Neural cell (in vitro differentiated cells): ENCODE measurements at regions not wholly inside any gene's neighbourhood (a gene's known extent, or its start where the extent isn't known, plus 50 kb on each side); places are given as distances from the start of the nearest gene placed in this dataset.

ENCODE experiments used
- H2AFZ ChIP-seq: fragments of 200-600, 300-800 bp; sonication (generic), shearing (Covaris generic); 2 replicates; pipeline ENCODE4 v1.6.0; 2014; ENCODE audit warnings: low read depth, mild to moderate bottlenecking, antibody characterized with exemption, low read length, moderate library complexity
- H3F3A ChIP-seq: fragments of 200-600 bp; shearing (Covaris generic); 2 replicates; pipeline ENCODE4 v1.6.1; 2016; ENCODE audit warnings: mild to moderate bottlenecking, moderate library complexity, mixed read lengths, antibody characterized with exemption, low read length; ENCODE audit not compliant: insufficient read depth, poor library complexity, severe bottlenecking
- H3K27ac ChIP-seq: fragments of 200-600, 300-800 bp; sonication (generic), shearing (Covaris generic); 2 replicates; pipeline ENCODE4 v1.5.1; 2014; ENCODE audit warnings: mild to moderate bottlenecking, low read length, moderate library complexity
- H3K27me3 ChIP-seq: fragments of 300-800, 200-600 bp; sonication (generic), shearing (Covaris generic); 2 replicates; pipeline ENCODE4 v1.6.0; 2014; ENCODE audit warnings: mild to moderate bottlenecking, low read depth, low read length, moderate library complexity; ENCODE audit not compliant: insufficient read depth
- H3K36me3 ChIP-seq: fragments of 300-800, 200-600 bp; sonication (generic), shearing (Covaris generic); 2 replicates; pipeline ENCODE4 v1.5.1; 2014; ENCODE audit warnings: mild to moderate bottlenecking, antibody characterized with exemption, low read length, moderate library complexity; ENCODE audit not compliant: insufficient read depth
- H3K4me2 ChIP-seq: fragments of 300-800, 200-600 bp; sonication (generic), shearing (Covaris generic); 2 replicates; pipeline ENCODE4 v1.6.0; 2014; ENCODE audit warnings: mild to moderate bottlenecking, low read length
- H3K4me3 ChIP-seq: fragments of 300-800, 200-600 bp; sonication (generic), shearing (Covaris generic); 2 replicates; pipeline ENCODE4 v1.5.1; 2014; ENCODE audit warnings: mild to moderate bottlenecking, low read length, moderate library complexity
- H3K79me2 ChIP-seq: fragments of 200-600 bp; shearing (Covaris generic); replicated peaks from 2 replicates; pipeline ENCODE4 v1.6.0; 2014; ENCODE audit warnings: mild to moderate bottlenecking, low read length, moderate library complexity; ENCODE audit not compliant: insufficient read depth
- H3K9ac ChIP-seq: fragments of 300-800, 200-600 bp; sonication (generic), shearing (Covaris generic); 2 replicates; pipeline ENCODE4 v1.6.1; 2016; ENCODE audit warnings: mild to moderate bottlenecking, low read length, mixed read lengths
- H3K9me2 ChIP-seq: fragments of 200-600 bp; shearing (Covaris generic); 2 replicates; pipeline ENCODE4 v1.6.1; 2016; ENCODE audit warnings: mild to moderate bottlenecking, low read length, mixed read lengths; ENCODE audit not compliant: insufficient read depth
- H3K9me3 ChIP-seq: fragments of 200-600, 300-800 bp; sonication (generic), shearing (Covaris generic); 2 replicates; pipeline ENCODE4 v1.6.1; 2016; ENCODE audit warnings: mild to moderate bottlenecking, mixed run types, low read length, moderate library complexity, mixed read lengths
- H4K20me1 ChIP-seq: fragments of 200-600 bp; shearing (Covaris generic); 2 replicates; pipeline ENCODE4 v1.6.1; 2016; ENCODE audit warnings: mild to moderate bottlenecking, mixed run types; ENCODE audit not compliant: insufficient read depth
- EP300 ChIP-seq: fragments of 450-650 bp; conservative IDR thresholded peaks from 2 replicates; pipeline ENCODE4 v1.6.1; 2014; ENCODE audit warnings: antibody characterized with exemption, mild to moderate bottlenecking, moderate library complexity; ENCODE audit not compliant: poor library complexity, severe bottlenecking
- EZH2 ChIP-seq: fragments of 200-600, 300-800 bp; shearing (Covaris generic), sonication (generic); IDR thresholded peaks from 2 replicates; pipeline ENCODE4 v1.6.1; 2014; ENCODE audit warnings: antibody characterized with exemption, low read length, borderline replicate concordance, mild to moderate bottlenecking; ENCODE audit not compliant: insufficient read depth, poor library complexity, severe bottlenecking
- MXI1 ChIP-seq: fragments of 450-650 bp; conservative IDR thresholded peaks from 2 replicates; pipeline ENCODE4 v1.6.1; 2014; ENCODE audit warnings: antibody characterized with exemption, mild to moderate bottlenecking; ENCODE audit not compliant: poor library complexity, severe bottlenecking
- POLR2AphosphoS5 ChIP-seq: IDR thresholded peaks from 2 replicates; pipeline ENCODE4 v1.6.1; 2012
- RAD21 ChIP-seq: fragments of 450-650 bp; conservative IDR thresholded peaks from 2 replicates; pipeline ENCODE4 v1.6.1; 2014; ENCODE audit warnings: antibody characterized with exemption, mild to moderate bottlenecking, moderate library complexity
- REST ChIP-seq: IDR thresholded peaks from 2 replicates; pipeline ENCODE4 v1.6.1; 2012; ENCODE audit warnings: borderline replicate concordance
- SMC3 ChIP-seq: fragments of 450-650 bp; conservative IDR thresholded peaks from 2 replicates; pipeline ENCODE4 v1.6.1; 2014; ENCODE audit warnings: antibody characterized with exemption, mild to moderate bottlenecking, moderate library complexity; ENCODE audit not compliant: poor library complexity
- TAF1 ChIP-seq: IDR thresholded peaks from 2 replicates; pipeline ENCODE4 v1.6.1; 2012; ENCODE audit warnings: low read depth
- TF ChIP-seq, protein P1 (sequence below): fragments of 450-650 bp; IDR thresholded peaks from 2 replicates; pipeline ENCODE4 v1.5.1; 2014; ENCODE audit warnings: antibody characterized with exemption, mild to moderate bottlenecking, moderate library complexity; ENCODE audit not compliant: poor library complexity, severe bottlenecking

GRCh38 chr21:38918607-38919346 lies 113.0 kb downstream of the ETS2 start:
- TF ChIP-seq REST (no peak), EZH2 (no peak), EP300 (no peak), TAF1 (no peak), RAD21 (no peak), POLR2AphosphoS5 (no peak), MXI1 (no peak), SMC3 (no peak)
- TF ChIP-seq, protein P1, sequence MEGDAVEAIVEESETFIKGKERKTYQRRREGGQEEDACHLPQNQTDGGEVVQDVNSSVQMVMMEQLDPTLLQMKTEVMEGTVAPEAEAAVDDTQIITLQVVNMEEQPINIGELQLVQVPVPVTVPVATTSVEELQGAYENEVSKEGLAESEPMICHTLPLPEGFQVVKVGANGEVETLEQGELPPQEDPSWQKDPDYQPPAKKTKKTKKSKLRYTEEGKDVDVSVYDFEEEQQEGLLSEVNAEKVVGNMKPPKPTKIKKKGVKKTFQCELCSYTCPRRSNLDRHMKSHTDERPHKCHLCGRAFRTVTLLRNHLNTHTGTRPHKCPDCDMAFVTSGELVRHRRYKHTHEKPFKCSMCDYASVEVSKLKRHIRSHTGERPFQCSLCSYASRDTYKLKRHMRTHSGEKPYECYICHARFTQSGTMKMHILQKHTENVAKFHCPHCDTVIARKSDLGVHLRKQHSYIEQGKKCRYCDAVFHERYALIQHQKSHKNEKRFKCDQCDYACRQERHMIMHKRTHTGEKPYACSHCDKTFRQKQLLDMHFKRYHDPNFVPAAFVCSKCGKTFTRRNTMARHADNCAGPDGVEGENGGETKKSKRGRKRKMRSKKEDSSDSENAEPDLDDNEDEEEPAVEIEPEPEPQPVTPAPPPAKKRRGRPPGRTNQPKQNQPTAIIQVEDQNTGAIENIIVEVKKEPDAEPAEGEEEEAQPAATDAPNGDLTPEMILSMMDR: no peak

GRCh38 chr21:38917043-38917774 lies 111.5 kb downstream of the ETS2 start:
- Histone ChIP-seq H4K20me1 (no peaks in the 10 kb centered on the region), H3K79me2 (no peaks in the 10 kb centered on the region), H3K4me2 (no peak overlapping the region), H3K4me3 (no peak overlapping the region), H3K9ac (no peak overlapping the region), H3K27ac (no peak overlapping the region), H3F3A (no peaks in the 10 kb centered on the region), H3K27me3 (peaks cover 6% of the 10 kb centered on the region), H3K9me3 (no peaks in the 10 kb centered on the region), H2AFZ (no peak overlapping the region), H3K9me2 (no peaks in the 10 kb centered on the region), H3K36me3 (no peaks in the 10 kb centered on the region)
- no peak for TF ChIP-seq EP300

More at GRCh38 chr21:38918607-38919346, 113.0 kb downstream of the ETS2 start:
- no peak overlapping the region for H2AFZ ChIP-seq
- no peaks in the 10 kb centered on the region for H3K9me3 ChIP-seq
- no peak overlapping the region for H3K27ac ChIP-seq
- H3K9me2 ChIP-seq: no peaks in the 10 kb centered on the region
- no peaks in the 10 kb centered on the region for H3K79me2 ChIP-seq
- no peak overlapping the region for H3K9ac ChIP-seq
- no peaks in the 10 kb centered on the region for H3K36me3 ChIP-seq
- peaks cover 1% of the 10 kb centered on the region for H3K27me3 ChIP-seq
- no peaks in the 10 kb centered on the region for H3F3A ChIP-seq
- H3K4me3 ChIP-seq: no peak overlapping the region
- no peaks in the 10 kb centered on the region for H4K20me1 ChIP-seq
- H3K4me2 ChIP-seq: no peak overlapping the region
